ENCODE measurements at regions not wholly inside any gene's neighbourhood (a gene's known extent, or its start where the extent isn't known, plus 50 kb on each side); places are given as distances from the start of the nearest gene placed in this dataset.

GRCh38 chr1:71154429-71154828 lies 73.6 kb upstream of the ZRANB2 start:
- no peak overlapping the region for H3K4me3 ChIP-seq (ENCODE audit: low read depth, low read length)
- no peak for TF ChIP-seq CTCF (IDR thresholded peaks at IDR 0.05; ENCODE audit: insufficient read depth, low read depth, low read length, missing control alignments)
- DNase-seq (ENCODE audit: low read depth): no peak

GRCh38 chr1:71153826-71154225 lies 73.0 kb upstream of the ZRANB2 start:
- H3K4me3 ChIP-seq (ENCODE audit: low read depth, low read length): no peak overlapping the region
- no peak for DNase-seq (ENCODE audit: low read depth)
- no peak for TF ChIP-seq CTCF (IDR thresholded peaks at IDR 0.05; ENCODE audit: insufficient read depth, low read depth, low read length, missing control alignments)

GRCh38 chr1:71147637-71148360 lies 67.0 kb upstream of the ZRANB2 start:
- H3K4me3 ChIP-seq (ENCODE audit: low read depth, low read length): no peak overlapping the region
- no peak for TF ChIP-seq CTCF (IDR thresholded peaks at IDR 0.05; ENCODE audit: insufficient read depth, low read depth, low read length, missing control alignments)
- DNase-seq (ENCODE audit: low read depth): no peak

GRCh38 chr1:71135571-71135970 lies 54.7 kb upstream of the ZRANB2 start:
- no peak overlapping the region for H3K4me3 ChIP-seq (ENCODE audit: low read depth, low read length)
- DNase-seq (ENCODE audit: low read depth): no peak
- no peak for TF ChIP-seq CTCF (IDR thresholded peaks at IDR 0.05; ENCODE audit: insufficient read depth, low read depth, low read length, missing control alignments)
